Aorta (tissue), 5 donors: ENCODE measurements at regions not wholly inside any gene's neighbourhood (a gene's known extent, or its start where the extent isn't known, plus 50 kb on each side); places are given as distances from the start of the nearest gene placed in this dataset.
"Not testable (repeated sequence)": the region's sequence is repeated elsewhere in the genome, so short reads cannot be mapped to it uniquely, and the experiment has no call there.

ENCODE experiments used
- ATAC-seq: fragments of 200-7000 bp; cut with Tn5 transposase; one replicate; pipeline ENCODE4 v1.9.1; 2022; ENCODE audit warnings: moderate library complexity; ENCODE audit not compliant: low FRiP score
- DNase-seq, 2 donors: peaks; one replicate each; pipeline ENCODE4 v3.0.0-alpha.2; 2020
- H3K27ac ChIP-seq, 2 donors: one replicate each; pipeline ENCODE4 v1.5.1; 2013; ENCODE audit warnings: low read length in 2 of 2, mild to moderate bottlenecking in 2 of 2, moderate library complexity in 2 of 2, control low read depth in 1 of 2, inconsistent platforms in 1 of 2, low read depth in 1 of 2
- H3K27me3 ChIP-seq, 2 donors: one replicate each; pipeline ENCODE4 v1.6.1; 2013; ENCODE audit warnings: control low read depth in 1 of 2, low read length in 1 of 2, mild to moderate bottlenecking in 1 of 2, moderate library complexity in 1 of 2; ENCODE audit not compliant: insufficient read depth in 2 of 2, control insufficient read depth in 1 of 2
- H3K36me3 ChIP-seq, 2 donors: one replicate each; pipeline ENCODE4 v1.6.1; 2013; ENCODE audit warnings: control low read depth in 1 of 2, low read length in 1 of 2, mild to moderate bottlenecking in 1 of 2; ENCODE audit not compliant: insufficient read depth in 2 of 2, control insufficient read depth in 1 of 2
- H3K4me1 ChIP-seq, 2 donors: one replicate each; pipeline ENCODE4 v1.6.1; 2013; ENCODE audit warnings: low read length in 2 of 2, control low read depth in 1 of 2, mild to moderate bottlenecking in 1 of 2, moderate library complexity in 1 of 2; ENCODE audit not compliant: insufficient read depth in 2 of 2, control insufficient read depth in 1 of 2
- H3K4me3 ChIP-seq, 2 donors: one replicate each; pipeline ENCODE4 v1.5.1; 2013; ENCODE audit warnings: low read length in 2 of 2, control low read depth in 1 of 2, mild to moderate bottlenecking in 1 of 2
- H3K9me3 ChIP-seq: one replicate; pipeline ENCODE4 v1.6.1; 2013; ENCODE audit warnings: mild to moderate bottlenecking, low read length; ENCODE audit not compliant: control insufficient read depth
- WGBS, 2 donors: extraction: QIAGEN DNeasy Blood & Tissue Kit; methylation state at CpG; one replicate each; pipeline ENCODE4 v1.1.7; 2013; 5-methylcytosine and 5-hydroxymethylcytosine counted together
- intact Hi-C, 2 donors: fragments of 100-400 bp; cut with DNase I; formaldehyde crosslinking; loops; one replicate each; pipeline versions ENCODE4 v1.14.2 to v1.15.0; 2022
- donor health status: healthy with polysubstance abuse.
- donor health status: Bipolar disorder and iron deficiency.
- donor health status: DM: no; HTN: no; CAD: no.
- donor health status: DM: no; HTN: no; CAD: no.
- donor health status: DM: yes; HTN: yes; CAD: no.

DNA sequence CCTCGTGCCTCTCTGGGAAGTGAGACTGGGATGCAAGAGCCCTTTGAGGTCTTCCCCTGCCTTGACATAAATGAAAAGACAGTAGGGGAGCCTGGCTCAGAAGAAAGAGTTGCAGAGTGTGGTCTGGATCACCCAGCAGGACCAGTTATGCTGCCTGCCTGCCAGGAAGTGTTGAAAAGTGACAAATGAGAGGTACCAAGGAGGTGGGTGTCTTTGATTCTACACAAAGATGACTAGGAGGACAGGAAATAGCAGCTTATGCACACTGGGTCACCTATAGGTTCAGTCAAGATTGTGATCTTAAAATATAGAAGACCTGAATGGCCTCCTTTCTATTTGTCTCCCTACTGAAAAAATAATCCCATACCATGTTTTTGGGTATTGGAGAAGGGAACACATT is 137.6 kb downstream of the BCL2L11 start:
- DNase-seq, H3K27ac ChIP-seq, H3K9me3 ChIP-seq, ATAC-seq, intact Hi-C loops, H3K27me3 ChIP-seq, H3K4me3 ChIP-seq, H3K4me1 ChIP-seq, H3K36me3 ChIP-seq: not testable (repeated sequence)
- 92 to 100% methylated on average over 1 of the region's 1 CpG for WGBS, 2 donors

DNA sequence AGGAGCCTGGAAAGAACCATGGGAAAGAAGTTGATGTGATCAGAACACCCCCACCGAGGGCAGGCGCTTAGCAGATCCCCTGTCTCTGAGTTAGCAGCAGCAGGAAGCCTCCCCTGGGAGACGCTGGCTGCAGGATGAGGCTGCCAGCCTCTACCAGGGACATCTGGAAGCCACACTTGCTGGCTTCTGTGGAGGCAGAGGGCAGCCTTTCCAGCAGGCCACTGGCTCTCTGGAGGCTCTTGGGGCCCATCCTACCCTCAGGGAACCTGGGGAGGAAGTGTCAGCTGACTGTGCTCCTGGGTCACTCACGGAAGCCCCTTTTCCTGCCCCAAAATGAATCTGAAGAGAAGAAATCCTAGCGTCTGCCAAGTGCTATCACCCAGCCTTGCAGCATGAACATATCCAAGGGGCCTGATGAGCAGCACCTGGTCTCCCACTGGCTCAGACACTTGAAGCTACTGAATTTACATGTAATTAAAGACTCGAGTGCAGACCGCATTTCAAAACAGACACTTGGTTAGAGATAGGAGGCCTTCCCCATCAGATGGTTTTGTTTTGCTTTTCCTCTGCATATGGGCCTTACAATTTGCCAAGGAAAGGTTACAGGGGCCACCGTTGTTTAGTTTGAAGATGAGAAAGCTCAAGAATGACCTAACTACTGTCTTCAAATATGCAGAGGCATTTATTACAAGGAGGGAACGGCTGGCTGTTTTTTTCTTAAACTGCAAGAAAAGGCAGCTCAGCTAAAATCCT is 142.1 kb downstream of the BCL2L11 start:
- H3K9me3 ChIP-seq, H3K4me3 ChIP-seq, H3K4me1 ChIP-seq, ATAC-seq, H3K27me3 ChIP-seq, intact Hi-C loops, H3K36me3 ChIP-seq, DNase-seq, H3K27ac ChIP-seq: not testable (repeated sequence)
- WGBS, 2 donors, result 92 to 97% methylated on average over 5 to 7 of the region's 9 CpGs

- H3K27me3 ChIP-seq, intact Hi-C loops, H3K4me3 ChIP-seq, H3K27ac ChIP-seq, ATAC-seq, H3K9me3 ChIP-seq, DNase-seq, H3K36me3 ChIP-seq, H3K4me1 ChIP-seq: not testable (repeated sequence)
- WGBS, 2 donors, result no CpG with 5 or more reads among the region's 7 CpGs
These were observed 142.8 kb downstream of the BCL2L11 start for GRCh38 chr2:111263380-111264017.

DNA sequence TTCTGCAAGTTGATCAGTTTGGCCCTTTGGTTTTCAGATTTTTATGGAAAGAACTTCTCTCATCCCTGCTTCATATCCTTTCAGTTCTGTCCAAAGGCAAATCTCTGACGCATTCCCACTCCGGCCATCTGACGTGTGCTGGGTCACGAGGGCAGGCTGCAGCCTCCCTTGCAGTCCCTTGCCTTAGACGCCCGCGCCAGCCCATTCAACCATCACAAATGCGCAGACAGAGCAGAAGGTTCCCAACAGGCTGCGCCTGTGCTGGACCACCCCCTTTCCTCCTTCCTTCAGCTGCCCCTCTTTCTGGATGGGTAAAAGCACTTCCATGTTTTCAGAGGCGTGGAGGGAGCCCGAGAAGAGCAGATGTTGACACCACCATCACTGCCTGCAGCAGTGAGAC is 144.2 kb downstream of the BCL2L11 start:
- H3K27me3 ChIP-seq, intact Hi-C loops, H3K4me3 ChIP-seq, ATAC-seq, H3K36me3 ChIP-seq, DNase-seq, H3K4me1 ChIP-seq, H3K27ac ChIP-seq, H3K9me3 ChIP-seq: not testable (repeated sequence)
- WGBS, 2 donors, result 97 to 98% methylated on average over 9 to 10 of the region's 11 CpGs

- H3K36me3 ChIP-seq, H3K4me1 ChIP-seq, H3K27ac ChIP-seq, DNase-seq, H3K27me3 ChIP-seq, H3K4me3 ChIP-seq, H3K9me3 ChIP-seq, intact Hi-C loops, ATAC-seq: not testable (repeated sequence)
- WGBS, 2 donors, result 92 to 94% methylated on average over 6 of the region's 6 CpGs
These were observed 145.8 kb downstream of the BCL2L11 start for GRCh38 chr2:111266556-111266955.

DNA sequence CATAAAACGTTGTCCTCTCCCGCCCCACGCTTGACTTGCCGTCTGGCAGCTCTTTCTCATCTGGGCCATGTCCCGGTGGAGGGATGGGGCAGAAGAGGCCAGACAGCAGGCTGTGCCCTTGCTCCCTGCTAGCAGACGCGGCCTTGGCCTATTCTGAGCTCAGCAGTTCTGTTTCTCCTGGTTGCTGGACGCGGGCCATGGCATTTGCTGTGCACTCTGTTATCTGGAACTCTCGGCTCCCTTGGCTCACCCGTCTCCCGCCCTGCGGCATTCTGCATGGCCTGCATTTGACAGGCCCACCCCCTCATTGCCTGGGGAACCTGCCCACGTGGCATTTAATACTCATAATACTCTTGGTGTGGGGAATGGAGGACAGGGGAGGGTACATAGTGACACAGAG is 146.3 kb downstream of the BCL2L11 start:
- WGBS, 2 donors, result 0 to 5% methylated on average over 5 to 14 of the region's 14 CpGs
- intact Hi-C loops, result not testable (repeated sequence)

DNA sequence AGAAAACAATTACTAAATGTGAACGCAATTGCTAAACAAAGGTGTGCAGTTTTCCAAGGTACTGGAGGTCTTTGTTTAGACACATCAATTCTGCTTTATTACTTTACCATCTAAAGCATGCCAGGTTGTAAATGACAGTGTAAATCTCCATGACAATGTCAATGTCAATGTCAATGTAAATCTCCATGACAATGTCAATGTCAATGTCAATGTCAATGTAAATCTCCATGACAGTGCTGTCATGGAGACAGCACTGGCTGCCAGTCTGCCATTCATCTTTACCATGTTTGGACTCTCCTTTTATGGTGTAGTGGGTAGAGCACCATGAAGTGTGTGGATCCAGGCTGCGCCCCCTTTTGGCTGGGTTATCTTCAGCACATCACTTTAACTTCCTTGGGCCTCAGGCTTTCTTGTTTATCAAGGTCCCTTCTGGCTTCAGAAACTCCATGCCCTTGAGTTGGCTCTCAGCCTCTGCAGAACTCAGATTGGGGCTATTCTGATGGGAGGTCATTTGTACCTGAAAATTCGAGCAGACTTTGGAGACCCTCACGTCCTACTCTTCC is 149.1 kb downstream of the BCL2L11 start:
- H3K27ac ChIP-seq, H3K9me3 ChIP-seq, H3K27me3 ChIP-seq, H3K4me1 ChIP-seq, H3K4me3 ChIP-seq, intact Hi-C loops, ATAC-seq, H3K36me3 ChIP-seq, DNase-seq: not testable (repeated sequence)
- no CpG with 5 or more reads among the region's 4 CpGs for WGBS, 2 donors

More for the DNA sequence above, 146.3 kb downstream of the BCL2L11 start:
- H3K27me3 ChIP-seq, H3K4me1 ChIP-seq, H3K36me3 ChIP-seq, H3K4me3 ChIP-seq, H3K9me3 ChIP-seq, H3K27ac ChIP-seq: not testable (repeated sequence)
- DNase-seq (peak; percentile 83 to 85), ATAC-seq (peak; percentile 92)

DNA sequence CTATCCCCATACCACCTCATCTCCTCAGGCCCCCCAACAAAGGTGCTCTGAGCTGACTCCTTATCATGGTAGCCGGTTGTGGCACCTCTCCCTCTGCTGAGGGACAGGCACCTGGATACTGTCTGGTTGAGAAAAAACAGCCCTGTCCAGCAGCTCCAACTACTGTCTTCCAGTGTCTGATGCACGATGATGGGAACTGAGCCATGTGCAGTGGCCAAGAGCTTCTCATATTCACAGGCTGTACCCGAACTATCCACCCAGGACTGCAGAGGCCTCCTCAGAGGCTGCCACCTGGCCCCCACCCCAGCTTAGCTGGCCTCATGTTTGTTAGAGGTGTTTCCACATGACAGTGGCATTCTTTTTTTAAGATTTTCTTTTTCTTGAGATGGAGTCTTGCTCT is 149.9 kb downstream of the BCL2L11 start:
- intact Hi-C loops, H3K4me3 ChIP-seq, H3K27ac ChIP-seq, H3K27me3 ChIP-seq, DNase-seq, H3K36me3 ChIP-seq, ATAC-seq, H3K9me3 ChIP-seq, H3K4me1 ChIP-seq: not testable (repeated sequence)
- WGBS, 2 donors, result 67 to 99% methylated on average over 1 to 2 of the region's 3 CpGs
